ENCODE measurements at regions not wholly inside any gene's neighbourhood (a gene's known extent, or its start where the extent isn't known, plus 50 kb on each side); places are given as distances from the start of the nearest gene placed in this dataset.

DNA sequence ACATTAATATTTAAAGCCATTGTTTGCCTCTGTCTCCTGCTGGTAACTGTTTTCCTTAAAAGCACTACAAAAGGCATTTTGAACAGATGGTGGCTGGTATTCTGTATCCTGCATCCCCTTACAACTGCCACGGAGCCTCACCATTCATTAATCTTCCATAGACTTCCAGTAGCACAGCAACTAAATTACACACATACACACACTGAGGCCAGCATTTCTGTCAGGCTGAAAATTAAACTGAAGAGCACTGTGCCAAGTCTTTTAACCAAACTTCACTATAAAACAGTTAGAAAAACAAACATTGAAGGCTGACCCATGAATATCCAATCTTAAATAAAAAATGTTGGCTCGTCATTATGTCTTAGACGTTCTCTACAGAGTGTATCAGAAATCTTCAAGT lies 697.8 kb downstream of the DACH1 start:
- H3K4me3 ChIP-seq = no peak overlapping the region
- H3K4me1 ChIP-seq = no peaks in the 10 kb centered on the region
- H3K36me3 ChIP-seq = no peaks in the 10 kb centered on the region
- TF ChIP-seq, protein P1, sequence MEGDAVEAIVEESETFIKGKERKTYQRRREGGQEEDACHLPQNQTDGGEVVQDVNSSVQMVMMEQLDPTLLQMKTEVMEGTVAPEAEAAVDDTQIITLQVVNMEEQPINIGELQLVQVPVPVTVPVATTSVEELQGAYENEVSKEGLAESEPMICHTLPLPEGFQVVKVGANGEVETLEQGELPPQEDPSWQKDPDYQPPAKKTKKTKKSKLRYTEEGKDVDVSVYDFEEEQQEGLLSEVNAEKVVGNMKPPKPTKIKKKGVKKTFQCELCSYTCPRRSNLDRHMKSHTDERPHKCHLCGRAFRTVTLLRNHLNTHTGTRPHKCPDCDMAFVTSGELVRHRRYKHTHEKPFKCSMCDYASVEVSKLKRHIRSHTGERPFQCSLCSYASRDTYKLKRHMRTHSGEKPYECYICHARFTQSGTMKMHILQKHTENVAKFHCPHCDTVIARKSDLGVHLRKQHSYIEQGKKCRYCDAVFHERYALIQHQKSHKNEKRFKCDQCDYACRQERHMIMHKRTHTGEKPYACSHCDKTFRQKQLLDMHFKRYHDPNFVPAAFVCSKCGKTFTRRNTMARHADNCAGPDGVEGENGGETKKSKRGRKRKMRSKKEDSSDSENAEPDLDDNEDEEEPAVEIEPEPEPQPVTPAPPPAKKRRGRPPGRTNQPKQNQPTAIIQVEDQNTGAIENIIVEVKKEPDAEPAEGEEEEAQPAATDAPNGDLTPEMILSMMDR (IDR thresholded peaks at IDR 0.05) = no peak
- no peaks in the 10 kb centered on the region for H3K9me3 ChIP-seq
- no peak for DNase-seq (ENCODE audit: low spot score in 2 of 2)
- H3K27ac ChIP-seq = no peak overlapping the region
- intact Hi-C loops (cut with DNase I) = no loop called here
- H3K27me3 ChIP-seq = no peaks in the 10 kb centered on the region

DNA sequence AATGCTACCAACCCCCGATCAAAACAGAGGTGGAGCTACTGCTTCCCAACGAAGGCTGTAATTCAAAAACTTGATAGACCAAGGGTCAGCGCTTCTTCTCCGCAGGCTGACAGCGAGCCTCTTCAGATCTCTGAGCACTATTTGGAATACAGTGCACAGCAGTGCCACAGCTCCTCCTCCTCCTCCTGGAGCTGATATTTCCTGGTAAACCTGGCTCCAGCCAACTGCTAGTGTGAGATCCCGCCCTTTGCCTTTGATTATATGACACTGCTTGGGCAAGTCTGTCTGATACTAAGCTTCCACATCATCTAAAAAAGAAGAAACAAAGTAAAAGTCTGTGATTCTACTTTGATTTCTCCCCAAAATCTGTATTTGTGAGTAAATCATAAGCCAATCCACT lies 710.5 kb downstream of the DACH1 start:
- H3K36me3 ChIP-seq = no peaks in the 10 kb centered on the region
- no peaks in the 10 kb centered on the region for H3K27me3 ChIP-seq
- intact Hi-C loops (cut with DNase I) = no loop called here
- peaks cover 0 to 5% of the 10 kb centered on the region in 2 donors for H3K9me3 ChIP-seq
- TF ChIP-seq, protein P1 (IDR thresholded peaks at IDR 0.05) = no peak
- DNase-seq (ENCODE audit: low spot score in 2 of 2) = no peak
- no peak overlapping the region for H3K4me3 ChIP-seq
- no peak overlapping the region for H3K27ac ChIP-seq
- no peaks in the 10 kb centered on the region for H3K4me1 ChIP-seq

DNA sequence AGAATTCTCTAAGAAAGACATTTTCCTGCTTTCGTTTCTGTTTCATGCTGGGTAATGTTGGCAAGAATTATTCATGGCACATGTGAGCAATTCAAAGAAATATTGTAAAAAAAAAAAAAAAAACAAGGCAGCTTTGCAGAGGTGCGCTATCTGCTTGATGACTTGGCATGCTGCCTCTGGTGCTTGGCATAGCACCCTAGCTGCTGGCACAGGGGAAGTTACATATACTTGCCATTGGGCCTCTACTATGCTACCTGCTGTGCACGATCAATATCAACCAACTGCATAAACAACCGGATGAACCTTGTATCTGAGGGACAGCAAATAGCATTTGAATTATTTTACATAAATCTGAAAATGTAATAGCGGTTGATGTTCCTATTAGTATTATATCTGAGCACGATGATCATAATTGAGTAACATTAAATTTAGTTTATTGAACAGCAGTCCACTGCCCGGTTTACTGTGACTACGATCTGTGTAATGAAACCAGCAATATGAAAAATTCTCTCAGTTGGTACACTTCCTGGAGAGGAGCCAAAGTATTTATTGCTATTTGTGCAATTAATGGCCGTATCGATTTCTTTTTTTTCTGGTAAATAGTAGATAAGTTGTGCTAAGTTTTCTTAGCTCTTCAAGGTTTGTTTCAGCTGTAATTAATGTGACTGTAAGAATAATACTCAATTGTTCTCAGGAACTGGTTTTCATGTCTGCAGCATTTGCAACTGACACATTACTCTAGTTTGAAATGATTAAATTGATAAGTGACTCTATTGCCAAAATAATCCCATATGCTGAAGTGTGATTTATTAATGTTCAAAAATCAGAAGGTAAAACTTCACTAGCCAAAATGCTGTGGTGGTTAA lies 717.3 kb downstream of the DACH1 start:
- H3K4me3 ChIP-seq = no peak overlapping the region
- H3K36me3 ChIP-seq = no peaks in the 10 kb centered on the region
- H3K9me3 ChIP-seq = peaks cover 0 to 5% of the 10 kb centered on the region in 2 donors
- H3K27me3 ChIP-seq = no peaks in the 10 kb centered on the region
- TF ChIP-seq, protein P1 (IDR thresholded peaks at IDR 0.05) = no peak
- no peak for DNase-seq (ENCODE audit: low spot score in 2 of 2)
- H3K27ac ChIP-seq = no peak overlapping the region
- no peaks in the 10 kb centered on the region for H3K4me1 ChIP-seq
- intact Hi-C loops (cut with DNase I) = no loop called here

DNA sequence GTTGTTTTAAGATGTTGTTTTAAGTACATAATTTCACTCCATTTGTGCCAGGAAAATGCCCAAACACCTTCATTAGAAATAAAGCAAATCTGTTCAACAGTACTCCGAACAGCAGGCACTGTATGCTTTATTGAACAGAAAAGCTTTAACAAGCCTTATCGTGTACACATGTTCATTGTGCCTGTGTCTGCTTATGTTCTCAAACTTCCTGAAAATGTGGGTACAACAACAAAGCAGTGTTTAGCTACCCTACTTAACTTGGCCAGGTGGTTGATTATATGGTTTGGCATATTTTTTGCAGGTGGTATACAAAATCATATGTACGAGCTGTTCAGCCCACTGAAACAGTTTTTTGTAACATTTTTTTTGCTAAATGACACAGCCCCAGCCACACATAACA lies 718.0 kb downstream of the DACH1 start:
- Histone ChIP-seq H3K27me3 (no peaks in the 10 kb centered on the region), H3K9me3 (peaks cover 0 to 1% of the 10 kb centered on the region in 2 donors), H3K4me3 (no peak overlapping the region), H3K4me1 (no peaks in the 10 kb centered on the region), H3K27ac (no peak overlapping the region), H3K36me3 (no peaks in the 10 kb centered on the region)
- TF ChIP-seq, protein P1 (IDR thresholded peaks at IDR 0.05) = no peak
- DNase-seq (ENCODE audit: low spot score in 2 of 2) = no peak
- intact Hi-C loops (cut with DNase I) = no loop called here

DNA sequence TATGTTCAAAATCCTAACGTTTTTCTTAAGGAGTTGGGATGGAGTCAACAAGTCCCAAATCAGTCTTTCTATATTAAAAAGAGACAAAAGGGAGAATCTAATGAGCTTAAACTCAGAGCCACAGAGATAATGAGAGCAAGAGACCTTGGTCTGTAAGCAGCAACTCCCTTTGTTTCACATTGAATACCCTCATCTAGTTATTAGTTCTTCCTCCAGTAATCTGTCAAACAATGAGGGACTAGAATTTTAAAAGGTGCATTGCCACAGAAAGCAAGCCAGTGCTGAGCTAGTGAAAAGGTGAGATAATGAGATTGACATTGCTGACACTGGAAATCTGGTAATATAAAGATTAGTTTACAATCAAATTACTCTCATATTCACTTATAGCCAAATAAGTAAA lies 718.6 kb downstream of the DACH1 start:
- TF ChIP-seq, protein P1 (IDR thresholded peaks at IDR 0.05) = no peak

More for the DNA sequence above, 718.6 kb downstream of the DACH1 start:
- Histone ChIP-seq H3K36me3 (no peaks in the 10 kb centered on the region), H3K4me1 (no peaks in the 10 kb centered on the region), H3K4me3 (no peak overlapping the region), H3K27ac (no peak overlapping the region), H3K9me3 (no peaks in the 10 kb centered on the region), H3K27me3 (no peaks in the 10 kb centered on the region)
- intact Hi-C loops (cut with DNase I) = no loop called here
- DNase-seq (ENCODE audit: low spot score in 2 of 2) = no peak

Data from ascending aorta (tissue), 2 donors.